IMR-90 (cell line): ENCODE measurements at regions not wholly inside any gene's neighbourhood (a gene's known extent, or its start where the extent isn't known, plus 50 kb on each side); places are given as distances from the start of the nearest gene placed in this dataset.

Experiments used
- ATAC-seq: fragments of 200-7000 bp; cut with Tn5 transposase; 2 replicates; pipeline ENCODE4 v1.9.1; 2020; ENCODE audit warnings: low read depth, mild to moderate bottlenecking, moderate library complexity
- BruUV-seq: library from RNA; stranded (reverse); fragments of 400-500 nt; replicated peaks from 2 replicates; lab custom pipeline; 2021; lab: Mats Ljungman, UMichigan
- CTCF ChIA-PET: fragments of 300-600 bp; formaldehyde crosslinking; extraction: SDS; loops from one replicate; lab custom pipeline; 2021; ENCODE audit warnings: antibody characterized with exemption; lab: Yijun Ruan, JAX
- POLR2A ChIA-PET: fragments of 300-600 bp; sonication (Branson Sonifier 250); formaldehyde crosslinking; loops from one replicate; lab custom pipeline; 2022; ENCODE audit warnings: antibody characterized with exemption; ENCODE audit not compliant: unreplicated experiment; lab: Charles Lee
- DNase-seq: peaks from one replicate; pipeline ENCODE4 v3.0.0; 2013
- H2AFZ ChIP-seq: replicated peaks from 2 replicates; pipeline ENCODE3; 2013; ENCODE audit warnings: low read length, mild to moderate bottlenecking; ENCODE audit not compliant: poor library complexity
- H2AK5ac ChIP-seq: 2 replicates; pipeline ENCODE4 v1.6.1; 2013; ENCODE audit warnings: low read depth, low read length, inconsistent platforms
- H2AK9ac ChIP-seq: replicated peaks from 2 replicates; pipeline ENCODE3; 2013; ENCODE audit warnings: mild to moderate bottlenecking, low read depth, low read length, moderate library complexity; ENCODE audit not compliant: poor library complexity
- H2BK120ac ChIP-seq: 2 replicates; pipeline ENCODE4 v1.6.1; 2013; ENCODE audit warnings: low read depth, low read length, inconsistent platforms
- H2BK15ac ChIP-seq: 3 replicates; pipeline ENCODE4 v1.6.1; 2013; ENCODE audit warnings: low read depth, low read length, inconsistent platforms
- H2BK20ac ChIP-seq: 2 replicates; pipeline ENCODE4 v1.6.1; 2013; ENCODE audit warnings: low read depth, mild to moderate bottlenecking, inconsistent platforms, low read length, moderate library complexity
- H2BK5ac ChIP-seq: 2 replicates; pipeline ENCODE4 v1.6.1; 2013; ENCODE audit warnings: mild to moderate bottlenecking, low read depth, low read length, inconsistent platforms; ENCODE audit not compliant: poor library complexity, severe bottlenecking
- H3K14ac ChIP-seq: replicated peaks from 2 replicates; pipeline ENCODE4 v1.6.1; 2013; ENCODE audit warnings: low read depth, low read length, inconsistent platforms
- H3K18ac ChIP-seq: 2 replicates; pipeline ENCODE4 v1.6.1; 2013; ENCODE audit warnings: low read depth, low read length, control low read depth
- H3K23ac ChIP-seq: 2 replicates; pipeline ENCODE4 v1.6.1; 2013; ENCODE audit warnings: low read depth, low read length, inconsistent platforms
- H3K27ac ChIP-seq: 2 replicates; pipeline ENCODE4 v1.5.1; 2013; ENCODE audit warnings: mild to moderate bottlenecking, control low read depth, low read length; ENCODE audit not compliant: insufficient read depth
- H3K27me3 ChIP-seq: 2 replicates; pipeline ENCODE4 v1.6.1; 2013; ENCODE audit warnings: low read length; ENCODE audit not compliant: control insufficient read depth, insufficient read depth
- H3K36me3 ChIP-seq: 2 replicates; pipeline ENCODE4 v1.6.1; 2013; ENCODE audit warnings: low read length, mixed read lengths; ENCODE audit not compliant: control insufficient read depth, insufficient read depth
- H3K4ac ChIP-seq: 2 replicates; pipeline ENCODE4 v1.6.1; 2013; ENCODE audit warnings: low read depth, low read length, inconsistent platforms
- H3K4me1 ChIP-seq: 2 replicates; pipeline ENCODE4 v1.6.1; 2013; ENCODE audit warnings: low read length, mixed read lengths; ENCODE audit not compliant: control insufficient read depth, insufficient read depth
- H3K4me2 ChIP-seq: 2 replicates; pipeline ENCODE4 v1.6.1; 2013; ENCODE audit warnings: low read depth, mild to moderate bottlenecking, control low read depth, low read length, moderate library complexity
- H3K4me3 ChIP-seq: 2 replicates; pipeline ENCODE4 v1.5.1; 2013; ENCODE audit warnings: low read depth, mild to moderate bottlenecking, control low read depth, low read length, moderate library complexity; ENCODE audit not compliant: insufficient read depth
- H3K56ac ChIP-seq: 2 replicates; pipeline ENCODE4 v1.6.1; 2013; ENCODE audit warnings: low read length, inconsistent platforms; ENCODE audit not compliant: insufficient read depth; ENCODE audit errors: extremely low read depth
- H3K79me1 ChIP-seq, 2 experiments: 2 replicates each; pipeline ENCODE4 v1.6.1; 2013; ENCODE audit warnings: low read length in 2 of 2, inconsistent platforms in 1 of 2, low read depth in 1 of 2
- H3K9ac ChIP-seq: 2 replicates; pipeline ENCODE4 v1.6.1; 2013; ENCODE audit warnings: low read depth, low read length, control low read depth
- H3K9me1 ChIP-seq: 2 replicates; pipeline ENCODE4 v1.6.1; 2013; ENCODE audit warnings: low read length, inconsistent platforms; ENCODE audit not compliant: insufficient read depth
- H3K9me3 ChIP-seq: 2 replicates; pipeline ENCODE4 v1.6.1; 2013; ENCODE audit warnings: low read length; ENCODE audit not compliant: control insufficient read depth, insufficient read depth
- H4K20me1 ChIP-seq: 2 replicates; pipeline ENCODE4 v1.6.1; 2013; ENCODE audit warnings: low read length, inconsistent platforms; ENCODE audit not compliant: insufficient read depth
- H4K5ac ChIP-seq: 2 replicates; pipeline ENCODE4 v1.6.1; 2013; ENCODE audit warnings: mild to moderate bottlenecking, low read depth, low read length, control low read depth
- H4K8ac ChIP-seq, 2 experiments: 2 replicates each; pipeline ENCODE4 v1.6.1; 2013; ENCODE audit warnings: low read depth in 2 of 2, low read length in 2 of 2, control low read depth in 1 of 2, inconsistent platforms in 1 of 2
- H4K91ac ChIP-seq: 2 replicates; pipeline ENCODE4 v1.6.1; 2013; ENCODE audit warnings: low read depth, low read length, inconsistent platforms; ENCODE audit not compliant: insufficient read depth
- CEBPB ChIP-seq: IDR thresholded peaks from 2 replicates; pipeline ENCODE4 v1.6.1; 2012; ENCODE audit warnings: low read depth, low read length, improper control_type of control experiment
- MAFK ChIP-seq: IDR thresholded peaks from 2 replicates; pipeline ENCODE4 v1.6.1; 2012; ENCODE audit warnings: low read depth, low read length, improper control_type of control experiment
- MXI1 ChIP-seq: IDR thresholded peaks from 2 replicates; pipeline ENCODE4 v1.6.1; 2012; ENCODE audit warnings: low read depth, mild to moderate bottlenecking, low read length, moderate library complexity, borderline replicate concordance
- POLR2A ChIP-seq: IDR thresholded peaks from 2 replicates; pipeline ENCODE4 v1.6.1; 2012; ENCODE audit warnings: mild to moderate bottlenecking, low read depth, low read length
- RAD21 ChIP-seq: IDR thresholded peaks from 2 replicates; pipeline ENCODE4 v1.6.1; 2012; ENCODE audit warnings: low read length, improper control_type of control experiment
- RCOR1 ChIP-seq: IDR thresholded peaks from 2 replicates; pipeline ENCODE4 v1.6.1; 2012; ENCODE audit warnings: mild to moderate bottlenecking, low read length, improper control_type of control experiment; ENCODE audit not compliant: insufficient replicate concordance
- WGBS, 2 experiments: methylation state at CpG; one replicate each; pipeline versions ENCODE4 v1.1.5 to v1.1.7; 2013; ENCODE audit warnings: missing lambda C conversion rate in 2 of 2; ENCODE audit not compliant: insufficient read length in 1 of 2; ENCODE audit errors: extremely low coverage in 2 of 2; 5-methylcytosine and 5-hydroxymethylcytosine counted together
- dilution Hi-C: fragments of 300-500 bp; cut with HindIII; formaldehyde crosslinking; loops from one replicate; pipeline ENCODE4 v1.14.3; 2018; ENCODE audit warnings: low sequenced_read_pairs; ENCODE audit not compliant: unreplicated experiment
- in situ Hi-C: fragments of 300-500 bp; cut with MboI; formaldehyde crosslinking; loops from 3 replicates; pipeline ENCODE4 v1.14.3; 2019; ENCODE audit warnings: low sequenced_read_pairs, inconsistent platforms, mixed read lengths
- intact Hi-C: fragments of 100-400 bp; cut with micrococcal nuclease; formaldehyde crosslinking; loops from 2 replicates; pipeline ENCODE4 v1.10.0; 2022

GRCh38 chr5:93327605-93328004, 253.4 kb downstream of the NR2F1-AS1 start:
- in situ Hi-C loops (no loop called here), intact Hi-C loops (no loop called here), dilution Hi-C loops (no loop called here)
- Histone ChIP-seq H3K18ac (no peak overlapping the region), H3K4me2 (no peak overlapping the region), H3K4ac (no peak overlapping the region), H3K4me1 (no peaks in the 10 kb centered on the region), H3K9ac (no peak overlapping the region), H4K20me1 (no peaks in the 10 kb centered on the region), H3K14ac (no peak overlapping the region), H4K5ac (no peak overlapping the region), H3K27me3 (no peaks in the 10 kb centered on the region), H3K27ac (no peak overlapping the region), H2BK15ac (no peak overlapping the region), H2AK9ac (no peak overlapping the region), H3K23ac (no peak overlapping the region), H3K56ac (no peak overlapping the region), H3K9me1 (no peaks in the 10 kb centered on the region), H4K8ac (no peak overlapping the region), H4K91ac (no peak overlapping the region), H3K9me3 (no peaks in the 10 kb centered on the region), H2AK5ac (no peak overlapping the region), H2BK20ac (no peak overlapping the region), H3K4me3 (no peak overlapping the region), H3K79me1 (no peaks in the 10 kb centered on the region), H2AFZ (no peak overlapping the region), H2BK5ac (no peak overlapping the region), H3K36me3 (no peaks in the 10 kb centered on the region), H2BK120ac (no peak overlapping the region)
- POLR2A ChIA-PET = no interaction called here
- DNase-seq = no peak
- no TSS peak for BruUV-seq
- CTCF ChIA-PET = no interaction called here
- TF ChIP-seq MAFK = no peak
- no peak for TF ChIP-seq CEBPB
- TF ChIP-seq POLR2A = no peak
- no peak for TF ChIP-seq RCOR1
- no peak for TF ChIP-seq RAD21
- TF ChIP-seq MXI1 = no peak
- no peak for ATAC-seq
- WGBS, 2 experiments = no CpG with 5 or more reads among the region's 1 CpG
